Heart left ventricle (tissue), 16 donors: ENCODE measurements at regions not wholly inside any gene's neighbourhood (a gene's known extent, or its start where the extent isn't known, plus 50 kb on each side); places are given as distances from the start of the nearest gene placed in this dataset.

Source experiments
- ATAC-seq, 4 donors: fragments of 200-7000 bp; cut with Tn5 transposase; one replicate each; pipeline ENCODE4 v1.9.1; 2020 to 2022; ENCODE audit warnings: moderate library complexity in 4 of 4, mild to moderate bottlenecking in 3 of 4, moderate number of reproducible peaks in 1 of 4
- DNase-seq, 5 donors: peaks; one replicate each; pipeline ENCODE4 v3.0.0-alpha.2; 2020
- H3K27ac ChIP-seq, 12 donors: fragments of 200-600 bp; sonication (generic) in 4 of 12; one replicate each; pipeline versions ENCODE4 v1.5.0 to v1.8.0; 2016 to 2022; ENCODE audit warnings: mild to moderate bottlenecking in 2 of 12
- H3K27me3 ChIP-seq, 9 donors: fragments of 200-600 bp; sonication (generic) in 2 of 9; one replicate each; pipeline versions ENCODE4 v1.5.1 to v1.8.0; 2016 to 2022; ENCODE audit warnings: mild to moderate bottlenecking in 3 of 9
- H3K36me3 ChIP-seq, 9 donors: fragments of 200-600 bp; sonication (generic) in 2 of 9; one replicate each; pipeline versions ENCODE4 v1.5.0 to v1.8.0; 2018 to 2022; ENCODE audit warnings: mild to moderate bottlenecking in 2 of 9
- H3K4me1 ChIP-seq, 12 donors: fragments of 200-600 bp; sonication (generic) in 4 of 12; one replicate each; pipeline versions ENCODE4 v1.5.0 to v1.8.0; 2016 to 2022; ENCODE audit warnings: mild to moderate bottlenecking in 3 of 12
- H3K4me3 ChIP-seq, 12 donors: fragments of 200-600 bp; sonication (generic) in 4 of 12; one replicate each; pipeline versions ENCODE4 v1.5.0 to v1.8.0; 2017 to 2022; ENCODE audit warnings: mild to moderate bottlenecking in 9 of 12, moderate library complexity in 4 of 12
- H3K9me3 ChIP-seq, 12 donors: fragments of 200-600 bp; sonication (generic) in 4 of 12; one replicate each; pipeline versions ENCODE4 v1.5.0 to v1.8.0; 2016 to 2022; ENCODE audit warnings: mild to moderate bottlenecking in 1 of 12
- CTCF ChIP-seq, 12 donors: fragments of 200-600 bp; sonication (generic) in 4 of 12; IDR thresholded peaks; one replicate each; pipeline versions ENCODE4 v1.5.0 to v1.8.0; 2018 to 2022; ENCODE audit warnings: antibody characterized with exemption in 12 of 12, mild to moderate bottlenecking in 5 of 12
- POLR2A ChIP-seq, 2 donors: fragments of 450-650 bp; IDR thresholded peaks; one replicate each; pipeline ENCODE4 v1.6.1; 2017; ENCODE audit warnings: antibody characterized with exemption in 2 of 2, mild to moderate bottlenecking in 2 of 2, moderate library complexity in 2 of 2
- WGBS, 4 donors: extraction: QIAGEN DNeasy Blood & Tissue Kit in 2 of 4; methylation state at CpG; one replicate each; pipeline versions ENCODE4 v1.1.5 to v1.1.7; 2013 to 2018; 5-methylcytosine and 5-hydroxymethylcytosine counted together
- intact Hi-C, 10 donors: fragments of 100-400 bp; cut with DNase I; formaldehyde crosslinking; loops; one replicate each; pipeline versions ENCODE4 v1.11.1 to v1.14.2; 2022
- donor health status: ischemic (EF 13 %, LVEDD 7.1; RV severe dilation, severe dysfunction).
- donor health status: healthy with polysubstance abuse.
- donor health status: DM: no; HTN: yes; CAD: no.
- donor health status: DM: no; HTN: no; CAD: no.
- donor health status: ischemic (EF 25% LVEDD 6.9; RV normal size, moderate dysfunction).
- donor health status: ischemic (EF 25% LVEDD 5.7; RV mildly dilated, moderate dysfunction).
- donor health status: healthy.
- donor health status: DM: yes; HTN: yes; CAD: no.
- donor health status: ischemic (EF 35%, LVEDD 5.7; RV mildly dilated, moderate dysfunction).
- donor health status: nonischemic (EF 11% LVEDD 7.7; RV severe dilation, severe dysfunction).
- donor health status: DM: yes; HTN: yes; CAD: no.
- donor health status: PGD.
- donor health status: ischemic (EF 29% LVEDD 5.4; RV normal size, mild dysfunction).
- donor health status: nonischemic (EF 23%, LVEDD 6.1; RV moderate dilation, normal function).

GRCh38 chr2:151157000-151157735 is 104.5 kb downstream of the RBM43 start:
- Histone ChIP-seq H3K4me1 (no peaks in the 10 kb centered on the region), H3K9me3 (no peaks in the 10 kb centered on the region), H3K27me3 (peaks cover 0 to 5% (median 0%) of the 10 kb centered on the region in 9 donors), H3K27ac (no peak overlapping the region), H3K4me3 (no peak overlapping the region), H3K36me3 (no peaks in the 10 kb centered on the region)
- TF ChIP-seq CTCF (IDR thresholded peaks at IDR 0.05), result no peak
- TF ChIP-seq POLR2A (IDR thresholded peaks at IDR 0.05), result no peak
- intact Hi-C loops, result no loop called here
- 55 to 75% (median 69%) methylated on average over 5 of the region's 5 CpGs for WGBS, 4 donors
- DNase-seq, result no peak
- ATAC-seq, result no peak

- Histone ChIP-seq H3K27ac (no peak overlapping the region), H3K27me3 (peaks cover 0 to 5% (median 0%) of the 10 kb centered on the region in 9 donors), H3K4me1 (no peaks in the 10 kb centered on the region), H3K9me3 (no peaks in the 10 kb centered on the region), H3K36me3 (no peaks in the 10 kb centered on the region), H3K4me3 (no peak overlapping the region)
- no peak for ATAC-seq
- 74 to 91% (median 88%) methylated on average over 2 of the region's 2 CpGs for WGBS, 4 donors
- TF ChIP-seq POLR2A (IDR thresholded peaks at IDR 0.05) (no peak), CTCF (IDR thresholded peaks at IDR 0.05) (no peak)
- intact Hi-C loops, result no loop called here
- no peak for DNase-seq
Measured at GRCh38 chr2:151156431-151156830, 105.2 kb downstream of the RBM43 start.

GRCh38 chr2:151153601-151154000 is 108.1 kb downstream of the RBM43 start:
- TF ChIP-seq POLR2A (IDR thresholded peaks at IDR 0.05) (no peak), CTCF (IDR thresholded peaks at IDR 0.05) (no peak)
- peaks cover 0 to 5% (median 0%) of the 10 kb centered on the region in 9 donors for H3K27me3 ChIP-seq
- H3K36me3 ChIP-seq, result no peaks in the 10 kb centered on the region
- H3K4me3 ChIP-seq, result no peak overlapping the region
- no peak for ATAC-seq
- no peaks in the 10 kb centered on the region for H3K9me3 ChIP-seq
- DNase-seq, result no peak
- H3K27ac ChIP-seq, result no peak overlapping the region
- intact Hi-C loops, result no loop called here
- H3K4me1 ChIP-seq, result peaks cover 0 to 7% (median 0%) of the 10 kb centered on the region in 12 donors

- Histone ChIP-seq H3K27me3 (peaks cover 0 to 5% (median 0%) of the 10 kb centered on the region in 9 donors), H3K9me3 (no peaks in the 10 kb centered on the region), H3K4me3 (no peak overlapping the region), H3K4me1 (peaks cover 0 to 7% (median 0%) of the 10 kb centered on the region in 12 donors), H3K27ac (no peak overlapping the region), H3K36me3 (no peaks in the 10 kb centered on the region)
- intact Hi-C loops, result no loop called here
- ATAC-seq (no peak), DNase-seq (no peak)
- 7 to 27% (median 24%) methylated on average over 3 of the region's 3 CpGs for WGBS, 4 donors
- no peak for TF ChIP-seq CTCF (IDR thresholded peaks at IDR 0.05)
- no peak for TF ChIP-seq POLR2A (IDR thresholded peaks at IDR 0.05)
Measured at GRCh38 chr2:151150331-151151320, 111.0 kb downstream of the RBM43 start.
